HG03378 (cell line): ENCODE measurements at regions not wholly inside any gene's neighbourhood (a gene's known extent, or its start where the extent isn't known, plus 50 kb on each side); places are given as distances from the start of the nearest gene placed in this dataset.
"Not testable (repeated sequence)": the region's sequence is repeated elsewhere in the genome, so short reads cannot be mapped to it uniquely, and the experiment has no call there.

Experiments used
- ATAC-seq: cut with Tn5 transposase; IDR thresholded peaks from one replicate; pipeline ENCODE4 v1.9.1; 2021; ENCODE audit warnings: mild to moderate bottlenecking, moderate library complexity; ENCODE audit not compliant: unreplicated experiment

GRCh38 chr10:111558211-111558610 lies 481.4 kb downstream of the ADRA2A start:
- no peak for ATAC-seq

DNA sequence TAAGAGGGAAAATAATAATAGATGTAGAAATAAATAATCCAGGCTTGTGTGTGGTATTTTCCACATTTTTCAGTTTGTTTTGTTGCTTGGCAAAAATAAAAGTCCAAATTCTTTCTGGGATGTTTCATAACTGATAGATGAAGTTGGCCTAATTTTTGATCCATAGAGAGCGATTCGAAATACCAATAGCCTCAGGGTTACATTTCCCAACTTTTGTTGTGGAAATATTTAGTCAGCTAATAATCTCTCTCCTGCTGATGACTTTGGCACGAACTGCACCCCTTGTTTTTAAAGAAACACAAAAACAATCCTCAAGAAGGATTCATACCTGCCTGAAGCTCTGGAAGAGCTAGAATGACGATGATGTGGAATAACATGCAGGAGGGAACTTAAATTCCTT lies 483.2 kb downstream of the ADRA2A start:
- no peak for ATAC-seq

GRCh38 chr10:111561124-111561523 lies 484.3 kb downstream of the ADRA2A start:
- ATAC-seq: no peak

GRCh38 chr10:111565542-111565941 lies 488.7 kb downstream of the ADRA2A start:
- ATAC-seq: no peak

DNA sequence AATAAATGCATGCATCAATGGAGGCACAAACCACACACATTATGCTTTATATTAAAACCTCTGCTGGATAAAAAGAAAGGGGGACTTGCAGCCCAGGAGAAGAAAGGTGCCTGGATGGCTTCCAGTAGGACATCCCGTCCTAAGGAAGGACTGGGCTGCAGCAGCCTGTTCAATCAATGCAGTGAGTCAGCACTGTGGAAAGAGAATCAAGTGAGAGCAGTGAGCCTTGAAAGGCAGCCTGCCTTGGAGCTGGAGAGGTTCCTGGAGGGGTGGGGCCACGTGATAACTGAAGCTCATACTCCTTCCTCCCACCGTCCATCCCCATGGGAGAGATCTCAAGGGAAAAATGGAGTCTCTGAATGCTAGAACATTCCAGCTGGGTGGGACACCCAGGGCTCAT lies 501.2 kb downstream of the ADRA2A start:
- no peak for ATAC-seq

GRCh38 chr10:111579473-111579872 lies 502.6 kb downstream of the ADRA2A start:
- ATAC-seq: no peak

DNA sequence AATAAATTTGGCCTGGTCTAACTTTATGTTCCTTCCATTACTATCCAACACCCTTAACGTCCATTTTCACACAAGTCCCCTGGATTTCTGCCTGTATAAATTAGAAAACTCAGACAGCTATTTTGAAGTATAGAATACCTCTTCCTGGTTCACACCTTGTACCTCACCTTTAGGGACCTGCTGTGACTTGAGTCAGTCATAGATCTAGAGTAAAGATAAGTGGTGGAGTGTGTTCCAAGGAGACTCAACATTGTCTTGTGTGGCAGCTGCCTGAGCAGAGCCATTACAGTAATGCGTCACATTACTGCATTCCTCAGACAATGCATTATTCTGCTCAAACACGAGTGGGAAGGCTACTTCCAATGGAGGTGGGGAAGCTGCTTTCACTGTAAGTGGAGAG lies 513.9 kb downstream of the ADRA2A start:
- no peak for ATAC-seq

DNA sequence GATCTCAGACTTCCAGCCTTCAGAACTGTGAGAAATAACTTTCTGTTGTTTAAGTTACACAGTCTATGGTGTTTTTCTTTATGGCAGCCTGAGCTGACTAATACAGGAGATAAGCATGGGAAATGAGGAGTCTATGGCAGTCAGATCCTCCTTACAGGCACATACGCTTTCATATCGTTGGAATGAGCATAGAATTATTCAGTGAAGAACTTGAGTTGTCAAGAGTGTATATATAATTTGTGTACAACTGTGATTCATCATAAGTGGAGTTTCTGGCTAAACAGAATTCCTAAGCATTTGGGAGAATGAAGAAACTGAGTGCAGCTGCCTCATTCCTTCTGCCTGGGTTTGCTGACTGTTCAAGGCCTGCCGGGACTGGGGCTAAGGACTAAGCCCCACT lies 516.7 kb downstream of the ADRA2A start:
- no peak for ATAC-seq

- no peak for ATAC-seq
Observed at GRCh38 chr10:111595173-111595572, 518.3 kb downstream of the ADRA2A start.

- ATAC-seq: peak; percentile 90
Observed at GRCh38 chr10:111598433-111599059, 521.7 kb downstream of the ADRA2A start.

GRCh38 chr10:111599943-111600342 lies 523.1 kb downstream of the ADRA2A start:
- ATAC-seq: no peak

DNA sequence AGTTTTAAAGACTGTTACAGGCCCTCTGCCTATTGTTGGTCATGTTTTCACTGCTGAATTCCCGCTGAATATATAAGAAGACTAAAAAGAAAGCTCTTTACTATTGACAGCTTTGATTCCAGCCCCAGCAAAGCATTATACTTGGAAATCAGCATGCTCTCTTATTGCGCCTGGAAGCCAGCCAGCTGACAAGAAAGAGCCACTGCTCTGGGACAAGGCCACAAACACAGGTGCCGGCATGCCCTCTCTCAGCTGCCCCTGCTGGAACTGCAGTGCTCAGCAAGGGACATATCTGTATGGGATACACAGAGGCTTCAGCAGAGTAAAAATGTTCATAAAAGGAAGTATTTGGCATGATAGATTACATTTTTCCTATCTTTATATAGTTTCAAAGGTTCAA lies 523.9 kb downstream of the ADRA2A start:
- no peak for ATAC-seq

DNA sequence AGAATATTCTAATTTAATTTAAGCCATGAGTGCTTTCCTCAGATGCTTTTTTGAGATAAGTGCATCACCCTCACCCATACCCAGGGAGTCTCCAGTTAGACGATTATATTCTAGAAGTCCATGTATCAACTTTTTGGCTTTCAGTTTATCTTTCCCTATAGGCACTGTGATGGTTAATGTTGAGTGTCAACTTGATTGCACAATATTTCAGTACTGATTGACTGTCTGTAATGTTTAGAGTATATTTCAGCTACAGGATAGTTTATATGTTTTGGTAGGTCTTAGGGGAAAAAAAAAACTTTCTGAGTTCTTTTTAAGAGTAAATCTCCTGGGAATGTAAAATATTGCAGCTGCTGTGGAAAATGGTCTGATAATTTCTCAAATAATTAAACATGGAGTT lies 535.4 kb downstream of the ADRA2A start:
- ATAC-seq: no peak

DNA sequence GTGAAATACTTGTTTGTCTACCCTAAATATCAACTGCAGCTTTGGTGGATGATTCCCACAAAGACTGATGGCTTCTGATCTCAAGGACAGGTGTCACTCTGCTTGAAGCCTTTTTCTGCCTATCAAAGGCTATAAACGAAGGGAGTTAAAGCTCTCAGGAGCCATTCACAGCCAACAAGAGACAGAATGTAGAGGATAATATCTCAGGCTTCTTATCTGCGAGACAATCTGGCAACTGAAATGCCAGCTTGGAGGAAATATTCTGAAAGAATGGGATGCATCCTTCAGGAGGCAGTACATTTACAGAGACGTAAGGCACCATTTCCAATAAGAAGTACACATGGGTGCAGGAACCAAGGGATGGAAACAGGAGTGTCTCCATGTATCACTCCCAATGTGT lies 549.4 kb downstream of the GPAM start:
- no peak for ATAC-seq

DNA sequence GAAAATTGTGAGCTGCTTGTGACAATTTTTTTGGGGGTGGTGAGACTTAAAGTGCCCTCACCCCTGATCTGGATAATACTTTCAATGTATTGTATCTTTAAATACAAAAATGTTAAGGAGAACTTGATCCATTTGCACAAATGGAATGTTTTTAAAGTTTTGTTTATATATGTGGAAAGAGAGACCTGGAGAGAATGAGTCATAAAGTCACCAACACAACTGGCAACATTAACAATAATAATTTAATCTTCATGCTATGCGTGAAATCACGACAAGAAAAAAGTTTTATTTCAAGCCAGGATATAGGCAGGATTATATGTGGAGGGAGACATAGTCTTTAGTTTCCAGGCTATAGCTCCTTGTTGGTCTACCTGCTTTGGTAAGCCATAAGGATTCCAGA lies 537.5 kb downstream of the GPAM start:
- ATAC-seq: no peak

GRCh38 chr10:111648046-111648445 lies 535.5 kb downstream of the GPAM start:
- no peak for ATAC-seq

- ATAC-seq: not testable (repeated sequence)
Observed at GRCh38 chr10:111649080-111649479, 534.5 kb downstream of the GPAM start.

DNA sequence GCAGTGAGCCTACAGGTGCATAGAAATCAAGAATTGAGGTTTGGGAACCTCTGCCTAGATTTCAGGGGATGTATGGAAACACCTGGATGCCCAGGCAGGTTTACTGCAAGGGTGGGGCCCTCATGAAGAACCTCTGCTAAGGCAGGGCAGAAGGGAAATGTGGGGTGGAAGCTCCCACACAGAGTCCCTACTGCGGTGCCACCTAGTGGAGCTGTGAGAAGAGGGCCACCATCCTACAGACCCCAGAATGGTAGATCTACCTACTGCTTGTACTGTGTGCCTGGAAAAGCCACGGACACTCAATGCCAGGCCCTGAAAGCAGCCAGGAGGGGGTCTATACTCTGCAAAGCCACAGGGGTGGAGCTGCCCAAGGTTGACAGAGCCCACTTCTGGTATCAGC lies 533.5 kb downstream of the GPAM start:
- ATAC-seq: no peak

DNA sequence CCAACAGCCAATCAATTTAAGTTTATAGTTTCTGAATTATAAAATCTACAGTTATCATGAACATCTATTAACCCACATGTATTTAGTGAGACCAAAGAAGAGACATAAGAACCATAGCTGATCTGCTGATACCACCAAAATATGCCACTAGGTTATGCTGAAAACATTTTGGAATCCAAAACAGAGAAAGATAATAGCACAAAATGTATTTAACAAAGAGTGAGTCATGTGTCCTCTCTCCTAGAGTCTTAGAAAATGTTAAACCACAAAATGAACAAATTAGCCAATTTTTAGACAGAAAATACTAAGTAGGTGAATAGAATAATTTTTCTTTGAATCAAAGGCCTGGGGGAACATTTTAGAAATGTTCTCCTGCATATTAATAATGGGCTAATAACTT lies 527.5 kb downstream of the GPAM start:
- ATAC-seq: no peak

- ATAC-seq: no peak
Observed at GRCh38 chr10:111677759-111678158, 505.8 kb downstream of the GPAM start.

DNA sequence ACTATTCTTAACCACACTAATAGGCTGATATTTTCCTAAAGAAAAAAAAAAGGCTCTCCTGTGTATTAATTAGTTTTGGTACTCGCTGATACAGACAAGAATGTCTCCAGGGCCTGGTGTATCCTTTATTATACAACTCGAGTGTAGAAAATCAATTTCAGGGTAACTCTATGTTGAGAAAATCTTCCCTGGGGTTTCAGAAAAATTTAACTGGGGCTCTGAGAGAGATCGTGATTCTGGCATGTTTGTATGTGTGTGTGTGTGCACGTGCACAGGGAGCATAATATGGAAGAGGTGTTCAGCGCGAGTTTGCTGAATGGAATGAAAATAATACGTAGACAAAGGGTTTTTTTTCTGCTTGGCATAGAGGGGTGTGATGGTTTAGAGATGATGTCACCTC lies 496.8 kb downstream of the GPAM start:
- ATAC-seq: no peak

DNA sequence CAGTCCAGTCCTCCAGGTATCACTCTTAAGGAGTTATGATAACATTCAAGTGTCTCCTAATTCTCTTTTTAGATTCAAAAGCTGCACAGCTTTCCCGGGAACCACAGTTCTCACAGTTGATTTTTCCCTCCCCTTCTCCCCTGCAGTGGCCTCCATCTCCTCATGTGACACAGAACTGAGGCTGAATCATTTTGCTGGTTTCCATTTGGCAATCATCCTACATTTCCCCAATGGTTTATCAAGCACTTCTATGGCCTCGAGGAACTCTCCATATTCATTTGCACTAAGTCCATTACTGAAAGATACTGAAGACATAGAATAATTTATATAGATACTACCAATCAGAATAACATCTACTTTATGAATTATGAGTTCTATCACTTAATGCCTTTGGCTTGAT lies 484.9 kb downstream of the GPAM start:
- no peak for ATAC-seq

DNA sequence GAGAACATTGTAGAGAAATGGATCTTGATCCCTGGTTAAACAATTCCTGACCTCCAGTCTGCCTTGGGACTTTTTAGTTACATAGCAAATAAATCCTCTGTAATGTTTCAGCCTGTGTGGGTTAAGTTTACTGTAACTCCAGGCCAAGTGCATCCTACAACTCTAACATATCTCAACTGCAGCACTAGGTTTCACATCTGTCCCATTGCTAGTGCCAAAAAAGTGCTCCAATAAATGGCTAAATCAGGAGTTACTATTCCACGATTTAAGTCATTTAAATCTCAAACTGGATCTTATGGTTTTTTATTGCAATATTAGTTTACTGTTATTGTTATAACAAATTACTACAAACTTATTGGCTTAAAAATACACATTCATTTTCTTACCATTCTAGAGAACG lies 479.6 kb downstream of the GPAM start:
- ATAC-seq: no peak
